Neural progenitor cell (in vitro differentiated cells): ENCODE measurements at regions not wholly inside any gene's neighbourhood (a gene's known extent, or its start where the extent isn't known, plus 50 kb on each side); places are given as distances from the start of the nearest gene placed in this dataset.

Experiments
- CTCF ChIP-seq: fragments of 200-600 bp; sonication (generic); IDR thresholded peaks from 2 replicates; pipeline ENCODE4 v1.5.1; 2017; ENCODE audit warnings: antibody characterized with exemption, mild to moderate bottlenecking
- EZH2 ChIP-seq: fragments of 200-600 bp; sonication (generic); IDR thresholded peaks from 2 replicates; pipeline ENCODE4 v1.6.1; 2017; ENCODE audit warnings: antibody characterized with exemption, mild to moderate bottlenecking, moderate library complexity
- EZH2phosphoT487 ChIP-seq: fragments of 200-600 bp; sonication (generic); IDR thresholded peaks from 2 replicates; pipeline ENCODE4 v1.6.1; 2017; ENCODE audit warnings: antibody characterized with exemption

- no peak for TF ChIP-seq CTCF
- TF ChIP-seq EZH2: no peak
- no peak for TF ChIP-seq EZH2phosphoT487
Observed at GRCh38 chr22:49462795-49463194, 364.9 kb downstream of the BRD1 start.
